ENCODE measurements at regions not wholly inside any gene's neighbourhood (a gene's known extent, or its start where the extent isn't known, plus 50 kb on each side); places are given as distances from the start of the nearest gene placed in this dataset.

- FAIRE-seq: no peak
- TF ChIP-seq, protein P1, sequence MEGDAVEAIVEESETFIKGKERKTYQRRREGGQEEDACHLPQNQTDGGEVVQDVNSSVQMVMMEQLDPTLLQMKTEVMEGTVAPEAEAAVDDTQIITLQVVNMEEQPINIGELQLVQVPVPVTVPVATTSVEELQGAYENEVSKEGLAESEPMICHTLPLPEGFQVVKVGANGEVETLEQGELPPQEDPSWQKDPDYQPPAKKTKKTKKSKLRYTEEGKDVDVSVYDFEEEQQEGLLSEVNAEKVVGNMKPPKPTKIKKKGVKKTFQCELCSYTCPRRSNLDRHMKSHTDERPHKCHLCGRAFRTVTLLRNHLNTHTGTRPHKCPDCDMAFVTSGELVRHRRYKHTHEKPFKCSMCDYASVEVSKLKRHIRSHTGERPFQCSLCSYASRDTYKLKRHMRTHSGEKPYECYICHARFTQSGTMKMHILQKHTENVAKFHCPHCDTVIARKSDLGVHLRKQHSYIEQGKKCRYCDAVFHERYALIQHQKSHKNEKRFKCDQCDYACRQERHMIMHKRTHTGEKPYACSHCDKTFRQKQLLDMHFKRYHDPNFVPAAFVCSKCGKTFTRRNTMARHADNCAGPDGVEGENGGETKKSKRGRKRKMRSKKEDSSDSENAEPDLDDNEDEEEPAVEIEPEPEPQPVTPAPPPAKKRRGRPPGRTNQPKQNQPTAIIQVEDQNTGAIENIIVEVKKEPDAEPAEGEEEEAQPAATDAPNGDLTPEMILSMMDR (IDR thresholded peaks at IDR 0.05; ENCODE audit: insufficient read depth, missing control alignments): no peak
- DNase-seq (ENCODE audit: insufficient read length, low spot score): no peak
These were observed 119.1 kb upstream of the ZFHX3 start for GRCh38 chr16:73166947-73167550.

DNA sequence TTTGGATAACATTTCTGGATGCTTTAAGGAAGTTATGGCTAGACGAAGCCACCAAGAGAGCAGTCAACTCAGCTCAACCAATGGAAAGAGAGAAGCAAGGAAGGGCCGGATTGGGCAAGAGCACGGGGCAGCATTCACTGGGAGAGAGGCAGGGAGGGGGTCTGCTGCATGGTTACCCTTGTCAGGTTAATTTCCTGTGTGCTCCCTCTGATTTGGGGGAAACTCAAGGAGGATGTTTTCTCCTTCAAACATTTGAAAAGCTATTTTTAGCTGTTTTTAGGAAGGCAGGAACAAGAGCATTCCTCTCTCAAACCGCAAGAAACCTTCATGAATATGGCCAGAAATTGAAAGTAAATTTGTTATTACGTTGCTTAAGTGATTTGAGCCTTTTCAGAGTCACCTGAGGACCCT lies 118.5 kb upstream of the ZFHX3 start:
- TF ChIP-seq, protein P1 (IDR thresholded peaks at IDR 0.05; ENCODE audit: insufficient read depth, missing control alignments): no peak
- DNase-seq (ENCODE audit: insufficient read length, low spot score) (no peak), FAIRE-seq (no peak)

GRCh38 chr16:73163238-73163815 lies 115.4 kb upstream of the ZFHX3 start:
- FAIRE-seq (no peak), DNase-seq (ENCODE audit: insufficient read length, low spot score) (no peak)
- TF ChIP-seq, protein P1 (IDR thresholded peaks at IDR 0.05; ENCODE audit: insufficient read depth, missing control alignments): no peak

DNA sequence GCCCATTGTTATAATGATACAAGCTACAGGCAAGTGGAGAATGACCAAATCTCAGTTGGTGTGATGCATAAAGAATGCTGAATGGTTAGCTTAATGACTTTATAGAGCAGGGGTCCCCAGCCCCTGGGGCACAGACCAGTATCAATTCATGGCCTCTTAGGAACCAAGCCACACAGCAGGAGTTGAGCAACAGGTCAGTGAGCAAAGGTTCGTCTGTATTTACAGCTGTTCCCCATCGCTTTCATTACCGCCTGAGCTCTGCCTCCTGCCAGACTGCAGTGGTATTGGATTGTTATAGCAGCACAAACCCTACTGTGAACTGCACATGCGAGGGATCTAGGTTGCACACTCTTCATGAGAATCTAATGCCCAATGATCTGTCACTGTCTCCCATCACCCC lies 114.0 kb upstream of the ZFHX3 start:
- TF ChIP-seq, protein P1 (IDR thresholded peaks at IDR 0.05; ENCODE audit: insufficient read depth, missing control alignments): no peak
- DNase-seq (ENCODE audit: insufficient read length, low spot score): no peak
- FAIRE-seq: no peak

DNA sequence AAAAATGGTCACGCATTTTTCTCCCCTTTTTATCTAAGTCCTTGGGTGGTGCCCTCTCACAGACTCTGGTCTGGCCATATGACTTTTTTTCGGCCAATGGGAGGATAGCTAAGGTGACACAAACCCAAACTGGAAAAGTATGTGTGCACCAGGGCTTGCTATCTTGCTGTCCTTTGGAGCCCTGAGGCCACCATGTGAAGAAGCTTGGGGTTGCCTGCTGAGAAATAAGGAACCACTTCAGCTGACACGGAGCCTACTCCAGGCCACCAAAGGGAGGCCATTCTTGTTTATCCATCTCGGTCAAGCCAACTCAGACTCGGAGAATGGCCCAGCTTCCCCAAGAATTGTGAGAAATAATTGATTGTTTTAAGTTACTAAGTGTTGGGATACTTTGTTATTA lies 111.4 kb upstream of the ZFHX3 start:
- TF ChIP-seq, protein P1 (IDR thresholded peaks at IDR 0.05; ENCODE audit: insufficient read depth, missing control alignments): no peak
- no peak for FAIRE-seq
- DNase-seq (ENCODE audit: insufficient read length, low spot score): no peak

DNA sequence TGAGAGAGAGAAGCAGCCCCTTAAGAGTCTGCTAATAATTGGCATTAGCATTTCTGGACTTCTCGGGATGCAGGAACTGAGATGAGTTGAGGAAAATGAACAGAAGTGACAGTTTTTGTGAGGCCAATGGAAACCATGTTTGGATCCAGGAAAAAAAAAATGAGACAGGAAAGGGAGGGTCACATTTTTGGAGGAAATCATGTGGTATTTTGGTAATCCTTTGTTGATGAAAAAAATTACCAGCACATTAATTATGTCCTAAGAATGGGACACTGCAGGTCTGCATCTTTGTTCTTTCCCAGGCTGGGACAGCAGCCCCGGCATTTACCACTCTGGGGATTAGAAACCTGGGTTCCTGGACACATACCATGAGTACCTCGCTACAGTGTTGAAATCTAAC lies 109.9 kb upstream of the ZFHX3 start:
- TF ChIP-seq, protein P1 (IDR thresholded peaks at IDR 0.05; ENCODE audit: insufficient read depth, missing control alignments): no peak
- FAIRE-seq (no peak), DNase-seq (ENCODE audit: insufficient read length, low spot score) (no peak)

DNA sequence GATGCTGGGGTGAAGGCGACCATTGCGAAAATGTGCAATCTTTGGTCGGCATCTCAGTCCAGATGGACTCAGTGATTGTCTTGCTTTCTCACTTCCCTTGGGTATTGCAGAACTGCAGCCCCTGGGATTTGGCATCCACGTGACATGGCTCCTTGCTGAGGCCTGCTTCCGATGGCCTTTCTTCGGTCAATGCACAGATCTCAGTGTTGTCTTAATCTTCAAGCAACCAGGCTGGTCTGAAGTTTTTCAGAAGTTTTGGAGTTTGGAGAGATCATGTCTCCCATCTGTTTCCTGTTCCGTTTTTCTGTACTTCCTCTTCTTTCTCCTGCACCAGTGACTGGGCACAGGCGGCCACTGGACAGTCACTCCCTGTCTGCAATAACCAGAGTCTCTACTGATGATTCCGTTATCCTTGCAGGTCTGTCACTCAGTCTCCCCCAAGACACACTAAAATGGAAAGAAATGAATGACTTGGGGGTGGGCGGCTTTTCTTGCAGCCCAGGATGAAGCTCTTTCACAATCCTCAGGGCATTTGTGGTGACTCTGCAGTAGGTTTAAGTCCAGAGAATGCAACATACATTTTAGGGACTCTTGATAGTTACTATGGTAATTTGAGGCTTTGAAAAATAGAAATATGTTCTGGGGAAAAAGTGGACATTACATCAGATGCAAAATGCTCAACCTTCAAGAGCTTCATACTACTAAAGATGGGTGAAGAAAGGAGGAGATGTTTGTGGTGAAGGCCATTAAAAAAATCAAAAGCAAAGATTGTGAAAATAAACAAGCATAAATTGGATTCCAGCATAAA lies 106.3 kb upstream of the ZFHX3 start:
- TF ChIP-seq, protein P1 (IDR thresholded peaks at IDR 0.05; ENCODE audit: insufficient read depth, missing control alignments): no peak
- no peak for FAIRE-seq
- no peak for DNase-seq (ENCODE audit: insufficient read length, low spot score)
